ENCODE measurements at regions not wholly inside any gene's neighbourhood (a gene's known extent, or its start where the extent isn't known, plus 50 kb on each side); places are given as distances from the start of the nearest gene placed in this dataset.

DNA sequence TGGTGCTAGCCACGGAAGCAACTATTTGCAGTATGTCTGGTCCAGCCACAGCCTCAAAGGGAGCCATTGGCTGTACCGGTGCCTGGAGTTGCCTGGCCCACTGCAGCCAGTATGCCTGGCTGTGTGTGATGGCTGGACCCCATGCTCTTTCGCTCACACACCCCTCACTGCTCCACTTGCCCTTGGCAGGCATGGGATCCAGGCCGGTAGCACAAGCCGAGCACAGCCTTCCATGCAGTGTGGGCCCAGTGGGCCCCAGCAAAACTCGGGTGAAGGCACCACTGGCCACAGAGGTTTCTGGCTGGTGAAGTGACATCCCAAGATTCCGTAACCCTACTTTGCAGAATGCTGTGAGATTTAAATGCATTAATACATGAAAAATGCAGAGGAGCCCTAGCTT lies 665.8 kb downstream of the PLPP3 start:
- TF ChIP-seq EZH2phosphoT487 (IDR thresholded peaks at IDR 0.05; ENCODE audit: low read depth): no peak
- TF ChIP-seq, protein P1, sequence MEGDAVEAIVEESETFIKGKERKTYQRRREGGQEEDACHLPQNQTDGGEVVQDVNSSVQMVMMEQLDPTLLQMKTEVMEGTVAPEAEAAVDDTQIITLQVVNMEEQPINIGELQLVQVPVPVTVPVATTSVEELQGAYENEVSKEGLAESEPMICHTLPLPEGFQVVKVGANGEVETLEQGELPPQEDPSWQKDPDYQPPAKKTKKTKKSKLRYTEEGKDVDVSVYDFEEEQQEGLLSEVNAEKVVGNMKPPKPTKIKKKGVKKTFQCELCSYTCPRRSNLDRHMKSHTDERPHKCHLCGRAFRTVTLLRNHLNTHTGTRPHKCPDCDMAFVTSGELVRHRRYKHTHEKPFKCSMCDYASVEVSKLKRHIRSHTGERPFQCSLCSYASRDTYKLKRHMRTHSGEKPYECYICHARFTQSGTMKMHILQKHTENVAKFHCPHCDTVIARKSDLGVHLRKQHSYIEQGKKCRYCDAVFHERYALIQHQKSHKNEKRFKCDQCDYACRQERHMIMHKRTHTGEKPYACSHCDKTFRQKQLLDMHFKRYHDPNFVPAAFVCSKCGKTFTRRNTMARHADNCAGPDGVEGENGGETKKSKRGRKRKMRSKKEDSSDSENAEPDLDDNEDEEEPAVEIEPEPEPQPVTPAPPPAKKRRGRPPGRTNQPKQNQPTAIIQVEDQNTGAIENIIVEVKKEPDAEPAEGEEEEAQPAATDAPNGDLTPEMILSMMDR (IDR thresholded peaks at IDR 0.05; ENCODE audit: low read depth, low read length): no peak
- Histone ChIP-seq H3K4me1 (ENCODE audit: low read length) (no peaks in the 10 kb centered on the region), H3K27ac (ENCODE audit: low read length) (no peak overlapping the region), H3K27me3 (ENCODE audit: low read depth, low read length) (no peaks in the 10 kb centered on the region), H3K79me2 (ENCODE audit: low read length) (no peaks in the 10 kb centered on the region), H3K9me3 (ENCODE audit: insufficient read depth, low read length) (no peaks in the 10 kb centered on the region), H3K4me3 (ENCODE audit: low read length) (no peak overlapping the region), H4K20me1 (ENCODE audit: insufficient read depth, low read length) (no peaks in the 10 kb centered on the region), H3K36me3 (replicated peaks; ENCODE audit: low read depth, low read length) (no peaks in the 10 kb centered on the region), H3K4me2 (ENCODE audit: low read length) (no peak overlapping the region), H3K9ac (ENCODE audit: low read length) (no peak overlapping the region), H2AFZ (ENCODE audit: low read depth, low read length) (no peak overlapping the region)

DNA sequence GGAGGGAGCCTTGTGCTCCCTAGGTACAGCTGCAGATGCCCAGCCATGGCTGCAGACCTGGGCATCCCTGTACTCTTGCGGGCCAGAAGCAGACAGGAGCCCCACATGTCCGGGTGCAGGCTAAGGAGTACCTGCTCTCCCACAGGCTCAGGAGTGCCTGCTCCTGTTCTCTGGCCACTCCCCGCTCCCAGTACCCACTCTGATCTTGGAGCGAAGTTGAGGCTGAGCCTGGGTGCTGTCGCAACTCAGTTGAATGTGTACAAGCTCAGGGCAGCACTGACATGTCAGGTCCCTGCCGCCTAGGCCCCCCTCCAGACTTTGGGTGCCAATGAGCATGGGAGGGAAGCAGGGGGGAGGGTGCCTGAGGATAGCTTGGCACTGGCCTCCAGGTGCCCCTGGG lies 666.9 kb downstream of the PLPP3 start:
- no peaks in the 10 kb centered on the region for H3K79me2 ChIP-seq (ENCODE audit: low read length)
- no peaks in the 10 kb centered on the region for H3K36me3 ChIP-seq (replicated peaks; ENCODE audit: low read depth, low read length)
- H3K4me1 ChIP-seq (ENCODE audit: low read length): no peaks in the 10 kb centered on the region
- TF ChIP-seq, protein P1 (IDR thresholded peaks at IDR 0.05; ENCODE audit: low read depth, low read length): no peak
- no peak for TF ChIP-seq EZH2phosphoT487 (IDR thresholded peaks at IDR 0.05; ENCODE audit: low read depth)
- H3K4me3 ChIP-seq (ENCODE audit: low read length): no peak overlapping the region
- no peaks in the 10 kb centered on the region for H3K9me3 ChIP-seq (ENCODE audit: insufficient read depth, low read length)
- no peak overlapping the region for H3K4me2 ChIP-seq (ENCODE audit: low read length)
- H3K27me3 ChIP-seq (ENCODE audit: low read depth, low read length): no peaks in the 10 kb centered on the region
- H4K20me1 ChIP-seq (ENCODE audit: insufficient read depth, low read length): no peaks in the 10 kb centered on the region
- H3K27ac ChIP-seq (ENCODE audit: low read length): no peak overlapping the region
- no peak overlapping the region for H3K9ac ChIP-seq (ENCODE audit: low read length)
- no peak overlapping the region for H2AFZ ChIP-seq (ENCODE audit: low read depth, low read length)

DNA sequence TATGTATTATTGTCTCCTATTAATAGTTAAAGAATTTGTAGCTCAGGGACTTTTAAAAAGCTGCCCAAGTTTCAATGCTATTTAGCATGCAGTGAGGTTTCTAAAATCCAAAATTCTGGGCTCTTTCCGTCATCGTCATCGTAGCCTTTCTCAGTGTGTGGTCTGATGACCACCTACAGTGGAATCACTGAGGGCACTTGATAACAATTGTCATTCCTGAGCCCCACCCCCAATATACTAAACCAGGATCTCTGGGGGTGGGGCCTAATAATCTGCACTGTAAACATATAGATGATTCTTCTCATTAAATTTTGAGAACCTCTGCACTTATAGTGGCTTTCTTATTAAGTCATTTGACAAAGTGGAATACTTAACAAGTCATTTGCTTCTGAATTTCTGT lies 674.8 kb downstream of the PLPP3 start:
- H3K4me1 ChIP-seq (ENCODE audit: low read length): no peaks in the 10 kb centered on the region
- no peaks in the 10 kb centered on the region for H3K36me3 ChIP-seq (replicated peaks; ENCODE audit: low read depth, low read length)
- no peaks in the 10 kb centered on the region for H4K20me1 ChIP-seq (ENCODE audit: insufficient read depth, low read length)
- H3K9me3 ChIP-seq (ENCODE audit: insufficient read depth, low read length): no peaks in the 10 kb centered on the region
- no peak overlapping the region for H3K4me3 ChIP-seq (ENCODE audit: low read length)
- H3K27ac ChIP-seq (ENCODE audit: low read length): no peak overlapping the region
- no peak overlapping the region for H3K4me2 ChIP-seq (ENCODE audit: low read length)
- H3K9ac ChIP-seq (ENCODE audit: low read length): no peak overlapping the region
- no peaks in the 10 kb centered on the region for H3K27me3 ChIP-seq (ENCODE audit: low read depth, low read length)
- TF ChIP-seq, protein P1 (IDR thresholded peaks at IDR 0.05; ENCODE audit: low read depth, low read length): no peak
- no peak for TF ChIP-seq EZH2phosphoT487 (IDR thresholded peaks at IDR 0.05; ENCODE audit: low read depth)
- H3K79me2 ChIP-seq (ENCODE audit: low read length): no peaks in the 10 kb centered on the region
- no peak overlapping the region for H2AFZ ChIP-seq (ENCODE audit: low read depth, low read length)

- Histone ChIP-seq H3K27ac (ENCODE audit: low read length) (no peak overlapping the region), H3K4me3 (ENCODE audit: low read length) (no peak overlapping the region), H3K4me1 (ENCODE audit: low read length) (no peaks in the 10 kb centered on the region), H2AFZ (ENCODE audit: low read depth, low read length) (no peak overlapping the region), H3K9me3 (ENCODE audit: insufficient read depth, low read length) (no peaks in the 10 kb centered on the region), H3K36me3 (replicated peaks; ENCODE audit: low read depth, low read length) (no peaks in the 10 kb centered on the region), H3K4me2 (ENCODE audit: low read length) (no peak overlapping the region), H3K79me2 (ENCODE audit: low read length) (no peaks in the 10 kb centered on the region), H4K20me1 (ENCODE audit: insufficient read depth, low read length) (no peaks in the 10 kb centered on the region), H3K27me3 (ENCODE audit: low read depth, low read length) (no peaks in the 10 kb centered on the region), H3K9ac (ENCODE audit: low read length) (no peak overlapping the region)
- no peak for TF ChIP-seq EZH2phosphoT487 (IDR thresholded peaks at IDR 0.05; ENCODE audit: low read depth)
- TF ChIP-seq, protein P1 (IDR thresholded peaks at IDR 0.05; ENCODE audit: low read depth, low read length): no peak
Observed at GRCh38 chr1:55898181-55898580, 681.2 kb downstream of the PLPP3 start.

Measured in OCI-LY3 (cell line).